Naive thymus-derived CD4-positive, alpha-beta T cell (primary cell): ENCODE measurements at regions not wholly inside any gene's neighbourhood (a gene's known extent, or its start where the extent isn't known, plus 50 kb on each side); places are given as distances from the start of the nearest gene placed in this dataset.

Experiments
- ATAC-seq: fragments of 150-1000 bp; cut with Tn5 transposase; 2 replicates; pipeline ENCODE4 v1.10.0; 2021; ENCODE audit warnings: mild to moderate bottlenecking, moderate library complexity
- CTCF ChIA-PET: fragments of 350-600 bp; sonication (Branson Sonifier 250); formaldehyde crosslinking; loops from one replicate; lab custom pipeline; 2021; ENCODE audit warnings: antibody characterized with exemption; lab: Charles Lee
- POLR2A ChIA-PET: fragments of 350-600 bp; sonication (Branson Sonifier 250); formaldehyde crosslinking; loops from one replicate; lab custom pipeline; 2021; ENCODE audit warnings: antibody characterized with exemption, inconsistent platforms; lab: Charles Lee
- DNase-seq, 9 donors: peaks; one replicate each; pipeline versions ENCODE4 v3.0.0 to v3.0.0-alpha.2; 2020 to 2022; ENCODE audit warnings: mixed read lengths in 1 of 9
- H3K27ac ChIP-seq: one replicate; pipeline ENCODE4 v1.7.0; 2013; ENCODE audit warnings: mild to moderate bottlenecking, low read depth, low read length, moderate library complexity
- H3K27me3 ChIP-seq, 2 donors: one replicate each; pipeline ENCODE4 v1.7.0; 2013; ENCODE audit warnings: low read length in 2 of 2, mild to moderate bottlenecking in 2 of 2, moderate library complexity in 2 of 2; ENCODE audit not compliant: control insufficient read depth in 2 of 2, insufficient read depth in 2 of 2
- H3K36me3 ChIP-seq, 3 experiments: 1 replicate in 2 of 3; 2 replicates in 1 of 3; pipeline ENCODE4 v1.7.0; 2013; ENCODE audit warnings: low read length in 3 of 3, mild to moderate bottlenecking in 3 of 3, moderate library complexity in 1 of 3; ENCODE audit not compliant: insufficient read depth in 3 of 3, control insufficient read depth in 2 of 3
- H3K4me1 ChIP-seq, 2 donors: one replicate each; pipeline ENCODE4 v1.7.0; 2013; ENCODE audit warnings: low read length in 2 of 2, mild to moderate bottlenecking in 2 of 2, moderate library complexity in 1 of 2; ENCODE audit not compliant: control insufficient read depth in 2 of 2, insufficient read depth in 2 of 2
- H3K4me3 ChIP-seq: 2 replicates; pipeline ENCODE4 v1.7.0; 2013; ENCODE audit warnings: mild to moderate bottlenecking, low read length
- H3K9me3 ChIP-seq, 3 experiments: 1 replicate in 2 of 3; 2 replicates in 1 of 3; pipeline ENCODE4 v1.7.0; 2013; ENCODE audit warnings: low read length in 3 of 3; ENCODE audit not compliant: control insufficient read depth in 2 of 3
- H3K27ac Mint-ChIP-seq, 9 donors: one replicate each; pipeline ENCODE4 v1.8.0; 2020 to 2022; ENCODE audit warnings: mixed read lengths in 9 of 9, mild to moderate bottlenecking in 8 of 9, moderate library complexity in 5 of 9, inconsistent platforms in 2 of 9
- H3K27me3 Mint-ChIP-seq, 5 donors: one replicate each; pipeline ENCODE4 v1.8.0; 2021 to 2022; ENCODE audit warnings: mixed read lengths in 5 of 5, mild to moderate bottlenecking in 1 of 5
- H3K36me3 Mint-ChIP-seq, 5 donors: one replicate each; pipeline ENCODE4 v1.8.0; 2020 to 2022; ENCODE audit warnings: mixed read lengths in 5 of 5, mild to moderate bottlenecking in 3 of 5, inconsistent platforms in 1 of 5
- H3K4me1 Mint-ChIP-seq, 7 donors: one replicate each; pipeline ENCODE4 v1.8.0; 2020 to 2022; ENCODE audit warnings: mixed read lengths in 7 of 7, mild to moderate bottlenecking in 3 of 7, inconsistent platforms in 1 of 7
- H3K4me3 Mint-ChIP-seq, 10 donors: one replicate each; pipeline ENCODE4 v1.8.0; 2020 to 2022; ENCODE audit warnings: mild to moderate bottlenecking in 10 of 10, mixed read lengths in 10 of 10, moderate library complexity in 6 of 10, inconsistent platforms in 2 of 10
- H3K9me3 Mint-ChIP-seq, 11 donors: one replicate each; pipeline ENCODE4 v1.8.0; 2020 to 2022; ENCODE audit warnings: mixed read lengths in 11 of 11, mild to moderate bottlenecking in 4 of 11, inconsistent platforms in 1 of 11, moderate library complexity in 1 of 11
- intact Hi-C, 2 donors: fragments of 100-400 bp; cut with micrococcal nuclease; formaldehyde crosslinking; loops; one replicate each; pipeline ENCODE4 v1.15.1; 2023

GRCh38 chr6:102126488-102126887 is 733.0 kb downstream of the GRIK2 start:
- H3K9me3 Mint-ChIP-seq = peaks cover 0 to 17% (median 0%) of the 10 kb centered on the region in 11 donors
- no peaks in the 10 kb centered on the region for H3K36me3 ChIP-seq
- ChIA-PET CTCF (no interaction called here), POLR2A (no interaction called here)
- H3K27ac Mint-ChIP-seq = no peak overlapping the region
- no peaks in the 10 kb centered on the region for H3K36me3 Mint-ChIP-seq
- no peak overlapping the region for H3K4me3 Mint-ChIP-seq
- H3K27me3 ChIP-seq = no peaks in the 10 kb centered on the region
- no peaks in the 10 kb centered on the region for H3K27me3 Mint-ChIP-seq
- no peak for DNase-seq
- no peak for ATAC-seq
- no peaks in the 10 kb centered on the region for H3K9me3 ChIP-seq
- H3K27ac ChIP-seq = no peak overlapping the region
- H3K4me1 Mint-ChIP-seq = no peaks in the 10 kb centered on the region
- no peak overlapping the region for H3K4me3 ChIP-seq
- no peaks in the 10 kb centered on the region for H3K4me1 ChIP-seq
- intact Hi-C loops = no loop called here

GRCh38 chr6:102127253-102127652 is 733.7 kb downstream of the GRIK2 start:
- POLR2A ChIA-PET = no interaction called here
- no peak overlapping the region for H3K4me3 Mint-ChIP-seq
- Histone ChIP-seq H3K36me3 (no peaks in the 10 kb centered on the region), H3K4me3 (no peak overlapping the region), H3K9me3 (no peaks in the 10 kb centered on the region), H3K27ac (no peak overlapping the region), H3K27me3 (no peaks in the 10 kb centered on the region), H3K4me1 (no peaks in the 10 kb centered on the region)
- CTCF ChIA-PET = no interaction called here
- DNase-seq (no peak), ATAC-seq (no peak)
- no peaks in the 10 kb centered on the region for H3K4me1 Mint-ChIP-seq
- H3K9me3 Mint-ChIP-seq = peaks cover 0 to 17% (median 0%) of the 10 kb centered on the region in 11 donors
- intact Hi-C loops = no loop called here
- H3K36me3 Mint-ChIP-seq = no peaks in the 10 kb centered on the region
- no peak overlapping the region for H3K27ac Mint-ChIP-seq
- no peaks in the 10 kb centered on the region for H3K27me3 Mint-ChIP-seq

DNA sequence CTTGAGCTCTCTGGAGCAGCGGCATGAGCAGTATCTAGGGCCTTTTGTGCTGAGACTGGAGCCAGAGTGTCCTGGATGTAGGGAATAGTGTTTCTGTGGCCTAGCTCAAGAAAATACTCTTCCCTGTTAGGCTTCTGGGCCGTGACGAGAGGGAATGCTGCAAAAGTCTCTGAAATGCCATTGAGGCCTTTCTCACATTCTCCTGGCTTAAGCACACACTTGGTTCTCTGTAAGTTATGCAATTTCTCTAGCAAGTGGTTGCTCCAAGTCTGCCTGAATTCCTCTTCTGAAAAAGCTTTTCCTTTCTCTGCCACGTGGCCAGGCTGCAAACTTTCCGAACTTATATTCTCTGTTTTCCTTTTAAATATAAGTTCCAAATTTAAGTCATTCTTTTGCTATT is 744.4 kb downstream of the GRIK2 start:
- ChIA-PET POLR2A (interaction anchor here (0.6 kb wide), 1 partner anchor 132 kb away, joined by 3 read pairs; no protein-coding TSS in a partner anchor), CTCF (no interaction called here)
- Histone ChIP-seq H3K36me3 (no peaks in the 10 kb centered on the region), H3K27me3 (no peaks in the 10 kb centered on the region), H3K4me3 (no peak overlapping the region), H3K4me1 (no peaks in the 10 kb centered on the region), H3K27ac (no peak overlapping the region), H3K9me3 (no peaks in the 10 kb centered on the region)
- ATAC-seq (no peak), DNase-seq (no peak)
- no peak overlapping the region for H3K27ac Mint-ChIP-seq
- H3K9me3 Mint-ChIP-seq = peaks cover 0 to 7% (median 3%) of the 10 kb centered on the region in 11 donors
- no peak overlapping the region for H3K4me3 Mint-ChIP-seq
- H3K36me3 Mint-ChIP-seq = no peaks in the 10 kb centered on the region
- H3K27me3 Mint-ChIP-seq = no peaks in the 10 kb centered on the region
- intact Hi-C loops = no loop called here
- no peaks in the 10 kb centered on the region for H3K4me1 Mint-ChIP-seq

DNA sequence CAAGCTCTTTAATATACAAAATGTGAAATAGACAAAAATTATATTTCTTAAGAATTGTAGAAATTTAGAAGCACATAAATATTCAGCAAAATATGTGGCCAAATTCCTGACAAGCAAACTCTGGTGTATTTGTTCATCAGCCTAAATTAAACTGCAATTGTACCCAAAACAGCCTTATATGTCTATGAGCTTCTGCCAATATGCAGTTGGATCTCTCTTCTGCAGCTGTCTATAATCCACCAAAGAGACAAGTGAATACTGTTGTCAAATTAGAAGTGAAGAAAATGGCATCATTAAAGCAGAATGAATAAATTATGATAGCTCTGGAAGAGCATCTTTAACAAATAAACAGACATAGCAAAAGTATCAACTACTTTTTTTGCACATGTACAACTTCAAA is 755.7 kb downstream of the GRIK2 start:
- no peaks in the 10 kb centered on the region for H3K27me3 Mint-ChIP-seq
- ChIA-PET POLR2A (no interaction called here), CTCF (no interaction called here)
- H3K36me3 Mint-ChIP-seq = no peaks in the 10 kb centered on the region
- intact Hi-C loops = no loop called here
- no peak overlapping the region for H3K4me3 Mint-ChIP-seq
- H3K9me3 ChIP-seq = peaks cover 0 to 8% (median 0%) of the 10 kb centered on the region in 3 experiments
- no peak overlapping the region for H3K4me3 ChIP-seq
- H3K27me3 ChIP-seq = no peaks in the 10 kb centered on the region
- H3K4me1 ChIP-seq = no peaks in the 10 kb centered on the region
- H3K27ac ChIP-seq = no peak overlapping the region
- H3K27ac Mint-ChIP-seq = no peak overlapping the region
- DNase-seq (no peak), ATAC-seq (no peak)
- no peaks in the 10 kb centered on the region for H3K36me3 ChIP-seq
- no peaks in the 10 kb centered on the region for H3K4me1 Mint-ChIP-seq
- H3K9me3 Mint-ChIP-seq = peaks cover 0 to 12% (median 4%) of the 10 kb centered on the region in 11 donors

- peaks cover 1 to 15% (median 8%) of the 10 kb centered on the region in 11 donors for H3K9me3 Mint-ChIP-seq
- Histone ChIP-seq H3K36me3 (no peaks in the 10 kb centered on the region), H3K4me3 (no peak overlapping the region), H3K9me3 (peaks cover 0 to 8% (median 0%) of the 10 kb centered on the region in 3 experiments), H3K27me3 (no peaks in the 10 kb centered on the region), H3K4me1 (no peaks in the 10 kb centered on the region), H3K27ac (no peak overlapping the region)
- no peak for ATAC-seq
- H3K27ac Mint-ChIP-seq = no peak overlapping the region
- no peak for DNase-seq
- no peak overlapping the region for H3K4me3 Mint-ChIP-seq
- CTCF ChIA-PET = interaction anchor here (0.6 kb wide), 1 partner anchor 10 kb away, joined by 4 read pairs; no protein-coding TSS in a partner anchor
- H3K4me1 Mint-ChIP-seq = no peaks in the 10 kb centered on the region
- intact Hi-C loops = no loop called here
- POLR2A ChIA-PET = no interaction called here
- H3K36me3 Mint-ChIP-seq = no peaks in the 10 kb centered on the region
- no peaks in the 10 kb centered on the region for H3K27me3 Mint-ChIP-seq
Observed at GRCh38 chr6:102150549-102150948, 757.0 kb downstream of the GRIK2 start.

GRCh38 chr6:102154176-102154575 is 760.7 kb downstream of the GRIK2 start:
- Histone ChIP-seq H3K9me3 (peaks cover 0 to 8% (median 0%) of the 10 kb centered on the region in 3 experiments), H3K27ac (no peak overlapping the region), H3K36me3 (no peaks in the 10 kb centered on the region), H3K4me1 (no peaks in the 10 kb centered on the region), H3K4me3 (no peak overlapping the region), H3K27me3 (no peaks in the 10 kb centered on the region)
- Mint-ChIP-seq H3K4me3 (no peak overlapping the region), H3K27ac (no peak overlapping the region), H3K27me3 (no peaks in the 10 kb centered on the region), H3K9me3 (peaks cover 1 to 23% (median 6%) of the 10 kb centered on the region in 11 donors), H3K36me3 (no peaks in the 10 kb centered on the region), H3K4me1 (no peaks in the 10 kb centered on the region)
- ChIA-PET CTCF (no interaction called here), POLR2A (no interaction called here)
- ATAC-seq (no peak), DNase-seq (no peak)
- intact Hi-C loops = no loop called here

- no peak for ATAC-seq
- ChIA-PET POLR2A (no interaction called here), CTCF (no interaction called here)
- Histone ChIP-seq H3K4me1 (no peaks in the 10 kb centered on the region), H3K27ac (no peak overlapping the region), H3K4me3 (no peak overlapping the region), H3K27me3 (no peaks in the 10 kb centered on the region), H3K9me3 (peaks cover 0 to 8% (median 0%) of the 10 kb centered on the region in 3 experiments), H3K36me3 (no peaks in the 10 kb centered on the region)
- no peaks in the 10 kb centered on the region for H3K27me3 Mint-ChIP-seq
- no peak for DNase-seq
- no peak overlapping the region for H3K4me3 Mint-ChIP-seq
- H3K9me3 Mint-ChIP-seq = peaks cover 1 to 24% (median 6%) of the 10 kb centered on the region in 11 donors
- no peaks in the 10 kb centered on the region for H3K36me3 Mint-ChIP-seq
- H3K4me1 Mint-ChIP-seq = no peaks in the 10 kb centered on the region
- intact Hi-C loops = no loop called here
- H3K27ac Mint-ChIP-seq = no peak overlapping the region
Observed at GRCh38 chr6:102154874-102155273, 761.4 kb downstream of the GRIK2 start.
